HEK293 (cell line): ENCODE measurements at regions not wholly inside any gene's neighbourhood (a gene's known extent, or its start where the extent isn't known, plus 50 kb on each side); places are given as distances from the start of the nearest gene placed in this dataset.

ENCODE experiments used
- CTCF ChIA-PET: fragments of 350-600 bp; formaldehyde crosslinking; extraction: SDS; loops from one replicate; lab custom pipeline; 2021; ENCODE audit warnings: antibody characterized with exemption; lab: Yijun Ruan, JAX
- POLR2A ChIA-PET: fragments of 300-600 bp; formaldehyde crosslinking; extraction: SDS; loops from one replicate; lab custom pipeline; 2020; ENCODE audit warnings: antibody characterized with exemption, inconsistent platforms; lab: Yijun Ruan, JAX
- H3K27ac ChIP-seq: fragments of 200-500 bp; sonication (Bioruptor generic); 2 replicates; pipeline ENCODE4 v1.5.1; 2014; ENCODE audit warnings: low read depth, low read length, control low read depth, inconsistent platforms; ENCODE audit errors: extremely low read depth
- H3K36me3 ChIP-seq, 2 experiments: fragments of 200-500 bp in 1 of 2; sonication (Bioruptor generic) in 1 of 2; 1 replicate in 1 of 2; 2 replicates in 1 of 2; pipeline ENCODE4 v1.5.1; 2014 to 2017; ENCODE audit warnings: inconsistent platforms in 2 of 2, low read length in 2 of 2; ENCODE audit not compliant: control insufficient read depth in 2 of 2, insufficient read depth in 1 of 2
- H3K4me1 ChIP-seq: fragments of 200-500 bp; sonication (Bioruptor generic); 2 replicates; pipeline ENCODE4 v1.5.1; 2014; ENCODE audit warnings: mild to moderate bottlenecking, low read length, inconsistent platforms; ENCODE audit not compliant: control insufficient read depth, insufficient read depth
- H3K4me3 ChIP-seq: 2 replicates; pipeline ENCODE4 v1.5.1; 2011; ENCODE audit warnings: low read depth, mild to moderate bottlenecking, control low read depth, low read length, moderate library complexity
- H3K9me3 ChIP-seq: fragments of 200-500 bp; sonication (Bioruptor generic); 2 replicates; pipeline ENCODE4 v1.5.1; 2014; ENCODE audit warnings: low read depth, low read length, inconsistent platforms; ENCODE audit not compliant: control insufficient read depth, insufficient read depth
- MZF1 ChIP-seq: fragments of 450-650 bp; formaldehyde crosslinking; IDR thresholded peaks from 2 replicates; pipeline ENCODE4 v1.5.1; 2017; ENCODE audit warnings: missing biosample characterization, missing genetic modification characterization, borderline replicate concordance
- PRDM1 ChIP-seq: fragments of 450-650 bp; formaldehyde crosslinking; IDR thresholded peaks from 2 replicates; pipeline ENCODE4; 2016; ENCODE audit warnings: missing biosample characterization, missing genetic modification characterization
- SCRT1 ChIP-seq: fragments of 450-650 bp; formaldehyde crosslinking; IDR thresholded peaks from 2 replicates; pipeline ENCODE4 v1.5.1; 2016; ENCODE audit warnings: missing biosample characterization, missing genetic modification characterization, borderline replicate concordance
- SP2 ChIP-seq: fragments of 450-650 bp; formaldehyde crosslinking; IDR thresholded peaks from 2 replicates; pipeline ENCODE4 v1.5.1; 2016; ENCODE audit warnings: missing biosample characterization, missing genetic modification characterization
- TSHZ1 ChIP-seq: fragments of 450-650 bp; formaldehyde crosslinking; IDR thresholded peaks from 2 replicates; pipeline ENCODE4 v1.5.1; 2016; ENCODE audit warnings: missing biosample characterization, missing genetic modification characterization, borderline replicate concordance
- ZBTB11 ChIP-seq: fragments of 450-650 bp; formaldehyde crosslinking; conservative IDR thresholded peaks from 2 replicates; pipeline ENCODE4 v1.5.1; 2016; ENCODE audit warnings: low read depth, missing biosample characterization, missing genetic modification characterization
- ZNF121 ChIP-seq: fragments of 450-650 bp; formaldehyde crosslinking; IDR thresholded peaks from 2 replicates; pipeline ENCODE4 v1.5.1; 2016; ENCODE audit warnings: missing biosample characterization, missing genetic modification characterization
- ZNF366 ChIP-seq: fragments of 450-650 bp; formaldehyde crosslinking; conservative IDR thresholded peaks from 2 replicates; pipeline ENCODE4 v1.5.1; 2016; ENCODE audit warnings: missing biosample characterization, missing genetic modification characterization
- ZNF416 ChIP-seq: fragments of 450-650 bp; formaldehyde crosslinking; IDR thresholded peaks from 2 replicates; pipeline ENCODE4 v1.5.1; 2016; ENCODE audit warnings: missing biosample characterization, missing genetic modification characterization
- ZNF426 ChIP-seq: fragments of 450-650 bp; formaldehyde crosslinking; IDR thresholded peaks from 2 replicates; pipeline ENCODE4 v1.5.1; 2017; ENCODE audit warnings: missing biosample characterization, missing genetic modification characterization, mild to moderate bottlenecking, inconsistent platforms, moderate library complexity
- ZNF501 ChIP-seq: fragments of 450-650 bp; formaldehyde crosslinking; IDR thresholded peaks from 2 replicates; pipeline ENCODE4 v1.5.1; 2016; ENCODE audit warnings: missing biosample characterization, missing genetic modification characterization
- ZNF530 ChIP-seq: fragments of 450-650 bp; formaldehyde crosslinking; IDR thresholded peaks from 2 replicates; pipeline ENCODE4 v1.5.1; 2016; ENCODE audit warnings: low read depth, missing biosample characterization, missing genetic modification characterization
- ZNF600 ChIP-seq: fragments of 450-650 bp; formaldehyde crosslinking; IDR thresholded peaks from 2 replicates; pipeline ENCODE4 v1.5.1; 2016; ENCODE audit warnings: missing biosample characterization, missing genetic modification characterization
- ZNF660 ChIP-seq: fragments of 450-650 bp; IDR thresholded peaks from 2 replicates; pipeline ENCODE4 v1.5.1; 2018; ENCODE audit warnings: missing biosample characterization, mild to moderate bottlenecking, missing genetic modification characterization
- ZNF692 ChIP-seq: fragments of 450-650 bp; formaldehyde crosslinking; IDR thresholded peaks from 2 replicates; pipeline ENCODE4 v1.5.1; 2016; ENCODE audit warnings: missing biosample characterization, missing genetic modification characterization
- ZNF837 ChIP-seq: fragments of 450-650 bp; formaldehyde crosslinking; IDR thresholded peaks from 2 replicates; pipeline ENCODE4 v1.5.1; 2016; ENCODE audit warnings: missing biosample characterization, missing genetic modification characterization
- ZSCAN16 ChIP-seq: fragments of 450-650 bp; formaldehyde crosslinking; IDR thresholded peaks from 2 replicates; pipeline ENCODE4 v1.5.1; 2016; ENCODE audit warnings: missing biosample characterization, missing genetic modification characterization
- ZSCAN5A ChIP-seq: fragments of 450-650 bp; formaldehyde crosslinking; IDR thresholded peaks from 2 replicates; pipeline ENCODE4 v1.5.1; 2016; ENCODE audit warnings: missing biosample characterization, missing genetic modification characterization
- TF ChIP-seq, protein P1 (sequence below): fragments of 450-650 bp; formaldehyde crosslinking; IDR thresholded peaks from 2 replicates; pipeline ENCODE4; 2016; ENCODE audit warnings: missing biosample characterization, missing genetic modification characterization
- TF ChIP-seq, protein P2 (sequence below): fragments of 450-650 bp; formaldehyde crosslinking; IDR thresholded peaks from 2 replicates; pipeline ENCODE4 v1.5.1; 2016; ENCODE audit warnings: missing biosample characterization, missing genetic modification characterization

- TF ChIP-seq ZSCAN5A (tag by site-specific recombination) (no peak), SP2 (tag by site-specific recombination) (no peak), ZNF600 (tag by site-specific recombination) (no peak)
Measured at GRCh38 chr19:31095100-31095804, 254.0 kb downstream of the TSHZ3 start (continued).

- ChIA-PET POLR2A (no interaction called here), CTCF (no interaction called here)
- H3K4me1 ChIP-seq: peaks cover 4% of the 10 kb centered on the region; the same call in 1 of the 2 replicates
- no peaks in the 10 kb centered on the region for H3K36me3 ChIP-seq
- no peak overlapping the region for H3K27ac ChIP-seq
- no peak overlapping the region for H3K4me3 ChIP-seq
- H3K9me3 ChIP-seq: no peaks in the 10 kb centered on the region; the same call in 1 of the 2 replicates
- TF ChIP-seq, protein P1, sequence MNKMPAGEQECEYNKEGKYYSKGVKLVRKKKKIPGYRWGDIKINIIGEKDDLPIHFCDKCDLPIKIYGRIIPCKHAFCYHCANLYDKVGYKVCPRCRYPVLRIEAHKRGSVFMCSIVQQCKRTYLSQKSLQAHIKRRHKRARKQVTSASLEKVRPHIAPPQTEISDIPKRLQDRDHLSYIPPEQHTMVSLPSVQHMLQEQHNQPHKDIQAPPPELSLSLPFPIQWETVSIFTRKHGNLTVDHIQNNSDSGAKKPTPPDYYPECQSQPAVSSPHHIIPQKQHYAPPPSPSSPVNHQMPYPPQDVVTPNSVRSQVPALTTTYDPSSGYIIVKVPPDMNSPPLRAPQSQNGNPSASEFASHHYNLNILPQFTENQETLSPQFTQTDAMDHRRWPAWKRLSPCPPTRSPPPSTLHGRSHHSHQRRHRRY: no peak
- TF ChIP-seq SCRT1 (tag by site-specific recombination) (no peak), ZNF837 (tag by site-specific recombination) (no peak), ZNF692 (tag by site-specific recombination) (no peak), ZNF426 (tag by site-specific recombination) (no peak), ZBTB11 (no peak), ZSCAN16 (tag by site-specific recombination) (no peak), ZNF501 (tag by site-specific recombination) (no peak)
Measured at GRCh38 chr19:31092274-31092673, 257.0 kb downstream of the TSHZ3 start.

DNA sequence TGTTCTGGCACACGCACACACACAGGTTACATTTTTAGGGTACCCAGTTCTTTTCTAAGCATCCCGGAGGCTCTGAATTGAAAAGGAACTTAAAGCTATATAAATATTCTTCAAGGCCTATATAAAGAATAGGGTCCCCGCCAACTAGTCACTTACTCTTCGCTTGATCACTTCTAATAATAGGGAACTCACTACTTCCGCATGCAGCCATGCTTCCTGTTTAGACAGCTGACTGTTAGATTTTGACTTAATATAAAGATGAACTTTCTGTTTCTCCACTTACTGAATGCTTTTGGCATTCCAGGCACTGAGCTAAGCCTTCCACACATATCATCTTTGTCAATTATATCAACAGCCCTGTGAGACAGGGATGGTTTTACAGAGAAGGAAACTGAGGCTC, 259.6 kb downstream of the TSHZ3 start:
- Histone ChIP-seq H3K4me1 (no peaks in the 10 kb centered on the region), H3K36me3 (no peaks in the 10 kb centered on the region), H3K27ac (no peak overlapping the region), H3K9me3 (no peaks in the 10 kb centered on the region; the same call in 1 of the 2 replicates), H3K4me3 (no peak overlapping the region)
- CTCF ChIA-PET: interaction anchor here (0.6 kb wide), 2 partner anchors 353 to 1012 kb away, joined by 3 to 4 read pairs; no protein-coding TSS in a partner anchor
- POLR2A ChIA-PET: interaction anchor here (1.0 kb wide), 1 partner anchor 30 kb away, joined by 3 read pairs; no protein-coding TSS in a partner anchor
- TF ChIP-seq ZNF366 (tag by site-specific recombination): no peak
- no peak for TF ChIP-seq TSHZ1
- no peak for TF ChIP-seq PRDM1
- no peak for TF ChIP-seq ZNF530 (tag by site-specific recombination)
- TF ChIP-seq ZNF660 (tag by site-specific recombination): no peak
- TF ChIP-seq, protein P2, sequence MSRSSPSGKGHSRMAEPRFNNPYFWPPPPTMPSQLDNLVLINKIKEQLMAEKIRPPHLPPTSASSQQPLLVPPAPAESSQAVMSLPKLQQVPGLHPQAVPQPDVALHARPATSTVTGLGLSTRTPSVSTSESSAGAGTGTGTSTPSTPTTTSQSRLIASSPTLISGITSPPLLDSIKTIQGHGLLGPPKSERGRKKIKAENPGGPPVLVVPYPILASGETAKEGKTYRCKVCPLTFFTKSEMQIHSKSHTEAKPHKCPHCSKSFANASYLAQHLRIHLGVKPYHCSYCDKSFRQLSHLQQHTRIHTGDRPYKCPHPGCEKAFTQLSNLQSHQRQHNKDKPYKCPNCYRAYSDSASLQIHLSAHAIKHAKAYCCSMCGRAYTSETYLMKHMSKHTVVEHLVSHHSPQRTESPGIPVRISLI: no peak
- no peak for TF ChIP-seq ZNF416
- no peak for TF ChIP-seq MZF1 (tag by site-specific recombination)
- no peak for TF ChIP-seq SCRT1 (tag by site-specific recombination)
- no peak for TF ChIP-seq ZNF121
